Gastroesophageal sphincter (tissue), 4 donors: ENCODE measurements at regions not wholly inside any gene's neighbourhood (a gene's known extent, or its start where the extent isn't known, plus 50 kb on each side); places are given as distances from the start of the nearest gene placed in this dataset.
A peak's percentile ranks its signal among the peaks of the same experiment; 100 is the strongest.

Source experiments
- ATAC-seq: fragments of 150-250 bp; one replicate; pipeline ENCODE4 v1.9.1; 2016; ENCODE audit warnings: mild to moderate bottlenecking, moderate library complexity
- H3K27ac ChIP-seq, 4 donors: fragments of 200-600 bp; sonication (generic) in 3 of 4; 1 replicate in 3 of 4; 2 replicates in 1 of 4; pipeline ENCODE4 v1.5.1; 2016 to 2019
- H3K27me3 ChIP-seq: fragments of 200-600 bp; sonication (generic); one replicate; pipeline ENCODE4 v1.5.1; 2019
- H3K36me3 ChIP-seq, 2 donors: fragments of 200-600 bp; sonication (generic); one replicate each; pipeline ENCODE4 v1.5.1; 2019; ENCODE audit warnings: control low read depth in 1 of 2
- H3K4me1 ChIP-seq, 3 donors: fragments of 200-600 bp; sonication (generic); 1 replicate in 2 of 3; 2 replicates in 1 of 3; pipeline ENCODE4 v1.5.1; 2016 to 2019; ENCODE audit warnings: control low read depth in 2 of 3
- H3K4me3 ChIP-seq, 2 donors: fragments of 200-600 bp; sonication (generic); one replicate each; pipeline ENCODE4 v1.5.1; 2019; ENCODE audit warnings: mild to moderate bottlenecking in 1 of 2, moderate library complexity in 1 of 2
- H3K9me3 ChIP-seq, 3 donors: fragments of 200-600 bp; sonication (generic); one replicate each; pipeline ENCODE4 v1.5.1; 2017 to 2019; ENCODE audit warnings: control low read depth in 2 of 3
- EP300 ChIP-seq: sonication (generic); formaldehyde crosslinking; IDR thresholded peaks from one replicate; pipeline ENCODE4 v1.6.1; 2017; ENCODE audit warnings: antibody characterized with exemption, mild to moderate bottlenecking
- POLR2A ChIP-seq, 2 donors: fragments of 450-650 bp; IDR thresholded peaks; one replicate each; pipeline ENCODE4 v1.6.1; 2017; ENCODE audit warnings: antibody characterized with exemption in 2 of 2, mild to moderate bottlenecking in 2 of 2, moderate library complexity in 1 of 2
- POLR2AphosphoS5 ChIP-seq: sonication (generic); formaldehyde crosslinking; IDR thresholded peaks from one replicate; pipeline ENCODE4 v1.6.1; 2017; ENCODE audit warnings: antibody characterized with exemption
- WGBS, 2 donors: methylation state at CpG; one replicate each; pipeline ENCODE4 v1.1.5; 2018; ENCODE audit warnings: low coverage in 1 of 2; 5-methylcytosine and 5-hydroxymethylcytosine counted together
- TF ChIP-seq, protein P1 (sequence below), 4 experiments: fragments of 200-600 bp in 2 of 4; fragments of 450-650 bp in 2 of 4; sonication (generic) in 1 of 4; IDR thresholded peaks; one replicate each; pipeline ENCODE4 v1.5.1; 2017 to 2019; ENCODE audit warnings: antibody characterized with exemption in 4 of 4, mild to moderate bottlenecking in 2 of 4, moderate library complexity in 2 of 4

DNA sequence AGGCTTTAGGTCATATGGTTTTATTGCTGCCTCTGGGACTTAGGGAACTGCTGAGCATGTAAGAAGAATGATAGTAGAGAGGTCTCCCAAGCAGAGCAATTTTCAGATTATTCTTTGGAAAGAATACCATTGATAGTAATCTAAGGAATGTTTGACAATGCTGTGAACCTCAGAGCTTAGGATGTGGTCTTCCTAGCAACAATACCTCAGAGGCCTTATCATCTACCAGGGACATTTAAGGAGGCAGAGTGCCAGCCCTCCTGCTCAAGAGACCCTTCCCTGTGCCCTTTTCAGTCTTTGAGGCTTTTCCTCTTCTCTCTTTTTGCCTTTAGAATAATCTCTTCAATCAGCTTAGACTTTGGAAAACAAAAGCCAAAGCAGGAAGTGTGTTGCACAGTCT is 272.1 kb downstream of the OXSM start:
- H3K4me1 ChIP-seq = peaks cover 0 to 32% (median 0%) of the 10 kb centered on the region in 3 donors
- TF ChIP-seq POLR2A (IDR thresholded peaks at IDR 0.05) (no peak), EP300 (no peak), POLR2AphosphoS5 (no peak)
- TF ChIP-seq, protein P1, sequence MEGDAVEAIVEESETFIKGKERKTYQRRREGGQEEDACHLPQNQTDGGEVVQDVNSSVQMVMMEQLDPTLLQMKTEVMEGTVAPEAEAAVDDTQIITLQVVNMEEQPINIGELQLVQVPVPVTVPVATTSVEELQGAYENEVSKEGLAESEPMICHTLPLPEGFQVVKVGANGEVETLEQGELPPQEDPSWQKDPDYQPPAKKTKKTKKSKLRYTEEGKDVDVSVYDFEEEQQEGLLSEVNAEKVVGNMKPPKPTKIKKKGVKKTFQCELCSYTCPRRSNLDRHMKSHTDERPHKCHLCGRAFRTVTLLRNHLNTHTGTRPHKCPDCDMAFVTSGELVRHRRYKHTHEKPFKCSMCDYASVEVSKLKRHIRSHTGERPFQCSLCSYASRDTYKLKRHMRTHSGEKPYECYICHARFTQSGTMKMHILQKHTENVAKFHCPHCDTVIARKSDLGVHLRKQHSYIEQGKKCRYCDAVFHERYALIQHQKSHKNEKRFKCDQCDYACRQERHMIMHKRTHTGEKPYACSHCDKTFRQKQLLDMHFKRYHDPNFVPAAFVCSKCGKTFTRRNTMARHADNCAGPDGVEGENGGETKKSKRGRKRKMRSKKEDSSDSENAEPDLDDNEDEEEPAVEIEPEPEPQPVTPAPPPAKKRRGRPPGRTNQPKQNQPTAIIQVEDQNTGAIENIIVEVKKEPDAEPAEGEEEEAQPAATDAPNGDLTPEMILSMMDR (IDR thresholded peaks at IDR 0.05) = no peak
- H3K4me3 ChIP-seq = no peak overlapping the region
- no peaks in the 10 kb centered on the region for H3K36me3 ChIP-seq
- H3K27me3 ChIP-seq = no peaks in the 10 kb centered on the region
- ATAC-seq = no peak
- H3K9me3 ChIP-seq = peaks cover 0 to 13% (median 0%) of the 10 kb centered on the region in 3 donors
- no peak overlapping the region for H3K27ac ChIP-seq

DNA sequence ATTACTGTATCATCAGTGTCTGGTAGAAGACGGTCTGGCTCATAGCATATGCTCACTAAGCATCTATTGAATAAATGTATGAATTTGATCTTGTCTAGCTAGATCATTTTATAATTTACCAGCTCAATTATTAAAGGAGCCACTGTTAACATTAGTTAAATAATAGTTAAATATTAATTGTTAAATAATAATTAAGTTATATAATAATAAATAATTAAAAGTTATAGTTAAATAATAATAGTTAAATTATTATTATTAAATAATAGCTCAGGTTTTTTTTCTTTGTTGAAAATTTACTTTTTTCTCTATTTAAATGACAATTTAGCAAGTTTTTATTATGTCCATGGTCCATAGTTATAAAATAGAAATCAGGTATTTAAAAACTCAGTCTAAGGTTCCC is 274.4 kb downstream of the OXSM start:
- Histone ChIP-seq H3K9me3 (peaks cover 0 to 13% (median 0%) of the 10 kb centered on the region in 3 donors), H3K4me3 (no peak overlapping the region), H3K27ac (no peak overlapping the region), H3K27me3 (no peaks in the 10 kb centered on the region), H3K36me3 (no peaks in the 10 kb centered on the region), H3K4me1 (peaks cover 0 to 43% (median 6%) of the 10 kb centered on the region in 3 donors)
- ATAC-seq = no peak
- TF ChIP-seq, protein P1 (IDR thresholded peaks at IDR 0.05) = no peak
- TF ChIP-seq POLR2A (IDR thresholded peaks at IDR 0.05) = no peak
- no peak for TF ChIP-seq POLR2AphosphoS5
- TF ChIP-seq EP300 = no peak
- WGBS, 2 donors = 89 to 93% methylated on average over 1 of the region's 1 CpG

DNA sequence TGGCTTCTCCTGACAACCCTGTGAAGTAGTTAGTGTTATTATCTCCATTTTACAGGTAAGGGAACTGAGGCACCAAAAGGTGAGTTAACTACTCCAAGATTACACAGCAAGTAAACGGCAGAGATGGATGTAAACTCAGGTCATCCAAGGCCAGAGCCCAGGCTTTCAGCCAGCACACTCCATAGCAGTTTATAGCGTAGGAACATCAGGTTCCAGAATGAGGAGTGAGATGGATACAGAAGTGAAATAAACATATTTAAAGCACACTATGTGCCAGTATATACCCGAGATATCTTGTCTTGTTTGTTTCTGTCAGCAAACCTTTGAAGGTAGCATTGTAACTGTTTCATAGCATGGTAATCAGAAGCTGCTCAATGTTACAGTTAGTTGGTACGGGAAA is 279.0 kb downstream of the OXSM start:
- peak; percentile 73 for ATAC-seq

DNA sequence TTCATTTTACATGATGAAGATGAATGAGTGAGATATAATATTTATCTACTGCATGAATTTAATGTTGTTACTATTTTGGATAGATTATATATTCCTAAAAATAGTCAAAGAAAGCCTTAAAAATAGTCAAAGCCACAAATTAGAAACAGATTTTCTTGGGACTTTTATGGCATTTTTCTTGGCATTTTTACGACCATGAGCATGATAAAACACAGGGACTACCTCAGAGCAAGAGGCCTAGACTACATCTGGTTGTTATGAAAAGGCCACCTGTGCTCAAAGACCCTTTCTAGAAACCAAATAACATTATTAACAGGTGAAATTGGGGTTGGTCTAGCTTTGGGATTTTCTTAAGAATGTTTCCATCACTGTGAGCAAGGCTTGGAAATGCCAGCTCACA is 281.0 kb downstream of the OXSM start:
- ATAC-seq = no peak
- WGBS, 2 donors = 65 to 89% methylated on average over 1 of the region's 1 CpG
- no peak overlapping the region for H3K27ac ChIP-seq
- peaks cover 0 to 42% (median 6%) of the 10 kb centered on the region in 3 donors for H3K4me1 ChIP-seq
- TF ChIP-seq POLR2AphosphoS5 (no peak), POLR2A (IDR thresholded peaks at IDR 0.05) (no peak)
- no peaks in the 10 kb centered on the region for H3K36me3 ChIP-seq
- H3K27me3 ChIP-seq = no peaks in the 10 kb centered on the region
- H3K9me3 ChIP-seq = no peaks in the 10 kb centered on the region
- no peak overlapping the region for H3K4me3 ChIP-seq

More for the DNA sequence above, 279.0 kb downstream of the OXSM start:
- Histone ChIP-seq H3K27ac (peak overlapping the region; percentile 29 to 72 (median 64)), H3K4me3 (no peak overlapping the region), H3K27me3 (no peaks in the 10 kb centered on the region), H3K9me3 (no peaks in the 10 kb centered on the region), H3K4me1 (peaks cover 0 to 44% (median 6%) of the 10 kb centered on the region in 3 donors), H3K36me3 (no peaks in the 10 kb centered on the region)
- TF ChIP-seq POLR2AphosphoS5 = peak; percentile 61
- no peak for TF ChIP-seq POLR2A (IDR thresholded peaks at IDR 0.05)
- 47 to 49% methylated on average over 4 of the region's 4 CpGs for WGBS, 2 donors

DNA sequence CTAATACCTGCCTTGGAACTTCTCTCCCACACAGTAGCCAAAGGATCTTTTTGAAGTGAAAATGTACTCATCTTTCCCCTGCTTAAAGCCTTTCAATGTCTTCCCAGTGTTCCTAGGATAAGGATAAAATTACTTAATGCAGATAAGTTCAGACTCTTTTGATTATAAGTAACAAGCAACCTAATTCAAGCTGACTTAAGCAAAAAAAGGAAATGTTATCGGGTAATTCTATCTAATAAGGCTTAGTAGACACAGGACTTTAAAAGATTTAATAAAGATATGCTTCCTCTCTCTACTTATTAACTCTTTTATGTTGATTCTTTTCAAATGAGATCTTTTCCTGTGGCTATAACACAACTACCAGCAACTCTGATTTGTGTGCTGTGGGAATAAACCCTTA is 284.2 kb downstream of the OXSM start:
- H3K4me1 ChIP-seq = peaks cover 0 to 9% (median 0%) of the 10 kb centered on the region in 3 donors
- no peak for ATAC-seq
- no peak overlapping the region for H3K27ac ChIP-seq
- no peaks in the 10 kb centered on the region for H3K36me3 ChIP-seq
- 86 to 100% methylated on average over 1 of the region's 1 CpG for WGBS, 2 donors
- TF ChIP-seq, protein P1 (IDR thresholded peaks at IDR 0.05) = no peak
- TF ChIP-seq POLR2AphosphoS5 = no peak
- TF ChIP-seq EP300 = no peak
- no peak for TF ChIP-seq POLR2A (IDR thresholded peaks at IDR 0.05)
- no peaks in the 10 kb centered on the region for H3K27me3 ChIP-seq
- H3K4me3 ChIP-seq = no peak overlapping the region
- H3K9me3 ChIP-seq = no peaks in the 10 kb centered on the region

DNA sequence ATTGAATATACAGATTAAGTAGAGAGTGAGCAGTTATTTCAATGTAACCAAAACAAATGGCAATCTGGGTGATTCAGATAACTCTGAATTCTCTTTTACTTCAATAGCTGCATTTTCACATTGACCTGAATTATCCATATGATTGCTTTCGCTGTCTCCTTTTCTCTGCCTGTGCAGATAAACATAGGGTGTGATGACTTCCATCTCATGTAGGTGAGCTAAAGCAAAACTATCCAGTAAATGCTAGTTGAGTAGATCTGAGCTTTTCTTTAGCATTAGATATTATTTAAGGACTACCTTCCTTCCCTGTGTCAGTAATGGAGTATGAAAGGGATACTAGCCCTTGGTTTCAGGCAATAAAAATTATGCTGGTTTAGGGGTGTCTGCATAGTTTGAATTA is 288.6 kb downstream of the OXSM start:
- Histone ChIP-seq H3K27me3 (no peaks in the 10 kb centered on the region), H3K4me3 (no peak overlapping the region), H3K27ac (no peak overlapping the region), H3K4me1 (peaks cover 0 to 6% (median 0%) of the 10 kb centered on the region in 3 donors), H3K36me3 (no peaks in the 10 kb centered on the region), H3K9me3 (no peaks in the 10 kb centered on the region)
- ATAC-seq = no peak
- 86 to 100% methylated on average over 1 of the region's 1 CpG for WGBS, 2 donors
- TF ChIP-seq, protein P1 (IDR thresholded peaks at IDR 0.05) = no peak
- TF ChIP-seq POLR2AphosphoS5 (no peak), POLR2A (IDR thresholded peaks at IDR 0.05) (no peak), EP300 (no peak)
